Mucosa of stomach (tissue), 1 donor: ENCODE measurements at regions not wholly inside any gene's neighbourhood (a gene's known extent, or its start where the extent isn't known, plus 50 kb on each side); places are given as distances from the start of the nearest gene placed in this dataset.

Experiments used
- H3K27me3 ChIP-seq: one replicate; pipeline ENCODE4 v1.7.0; 2013; ENCODE audit warnings: mild to moderate bottlenecking, low read length; ENCODE audit not compliant: control insufficient read depth, insufficient read depth
- H3K36me3 ChIP-seq: one replicate; pipeline ENCODE4 v1.7.0; 2013; ENCODE audit warnings: low read length; ENCODE audit not compliant: control insufficient read depth, insufficient read depth
- H3K4me1 ChIP-seq: one replicate; pipeline ENCODE4 v1.7.0; 2013; ENCODE audit warnings: mild to moderate bottlenecking, low read length; ENCODE audit not compliant: control insufficient read depth, insufficient read depth
- H3K4me3 ChIP-seq: one replicate; pipeline ENCODE4 v1.7.0; 2013; ENCODE audit warnings: low read length
- H3K9ac ChIP-seq: one replicate; pipeline ENCODE4 v1.7.0; 2013; ENCODE audit warnings: mild to moderate bottlenecking, low read length, moderate library complexity
- H3K9me3 ChIP-seq: one replicate; pipeline ENCODE4 v1.7.0; 2013; ENCODE audit warnings: mild to moderate bottlenecking, low read length, moderate library complexity; ENCODE audit not compliant: control insufficient read depth
- donor health status: Pancreatic carcinoma.

DNA sequence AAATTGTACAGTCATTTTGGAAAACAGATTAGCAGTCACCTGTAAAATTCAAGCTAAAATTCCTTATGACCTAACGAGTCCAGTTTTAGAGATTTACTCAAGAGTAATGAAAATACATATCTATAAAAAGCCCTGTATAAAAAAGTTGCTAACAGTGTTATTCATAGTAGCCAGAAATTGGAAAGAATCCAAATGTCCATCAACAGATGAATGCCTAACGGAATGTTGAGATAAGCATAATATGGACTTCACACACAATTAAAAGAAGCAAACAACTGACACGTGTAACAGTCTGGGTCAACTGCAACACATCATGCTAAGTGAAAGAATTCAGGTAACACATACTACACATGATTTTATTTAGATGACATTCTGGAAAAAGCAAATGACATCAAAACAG is 584.8 kb upstream of the AGA start:
- Histone ChIP-seq H3K27me3 (no peaks in the 10 kb centered on the region), H3K4me3 (no peak overlapping the region), H3K9me3 (no peaks in the 10 kb centered on the region), H3K4me1 (no peaks in the 10 kb centered on the region), H3K9ac (no peak overlapping the region), H3K36me3 (no peaks in the 10 kb centered on the region)

- no peaks in the 10 kb centered on the region for H3K27me3 ChIP-seq
- H3K9ac ChIP-seq, result no peak overlapping the region
- H3K36me3 ChIP-seq, result no peaks in the 10 kb centered on the region
- H3K4me3 ChIP-seq, result no peak overlapping the region
- no peaks in the 10 kb centered on the region for H3K9me3 ChIP-seq
- no peaks in the 10 kb centered on the region for H3K4me1 ChIP-seq
Observed at GRCh38 chr4:178027796-178028195, 585.6 kb upstream of the AGA start.

DNA sequence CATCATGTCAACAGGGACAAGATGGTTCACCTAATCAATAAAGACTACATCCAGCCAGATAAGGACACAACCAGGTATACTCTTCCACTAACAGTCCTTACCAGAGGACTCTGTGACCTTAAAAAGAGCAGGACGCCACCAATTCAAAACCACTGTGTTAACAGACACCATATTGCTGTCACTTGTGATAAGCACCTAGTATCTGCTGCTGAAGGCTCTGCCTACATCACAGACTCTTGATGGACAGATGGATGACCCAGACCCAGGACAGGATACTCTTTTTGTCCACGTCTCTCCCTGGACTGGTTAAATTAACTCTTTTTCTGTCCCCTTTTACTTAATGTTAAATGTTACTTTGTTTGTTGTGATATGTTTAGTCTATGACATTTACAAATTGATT is 586.2 kb upstream of the AGA start:
- Histone ChIP-seq H3K9ac (no peak overlapping the region), H3K4me3 (no peak overlapping the region), H3K36me3 (no peaks in the 10 kb centered on the region), H3K4me1 (no peaks in the 10 kb centered on the region), H3K9me3 (no peaks in the 10 kb centered on the region), H3K27me3 (no peaks in the 10 kb centered on the region)

DNA sequence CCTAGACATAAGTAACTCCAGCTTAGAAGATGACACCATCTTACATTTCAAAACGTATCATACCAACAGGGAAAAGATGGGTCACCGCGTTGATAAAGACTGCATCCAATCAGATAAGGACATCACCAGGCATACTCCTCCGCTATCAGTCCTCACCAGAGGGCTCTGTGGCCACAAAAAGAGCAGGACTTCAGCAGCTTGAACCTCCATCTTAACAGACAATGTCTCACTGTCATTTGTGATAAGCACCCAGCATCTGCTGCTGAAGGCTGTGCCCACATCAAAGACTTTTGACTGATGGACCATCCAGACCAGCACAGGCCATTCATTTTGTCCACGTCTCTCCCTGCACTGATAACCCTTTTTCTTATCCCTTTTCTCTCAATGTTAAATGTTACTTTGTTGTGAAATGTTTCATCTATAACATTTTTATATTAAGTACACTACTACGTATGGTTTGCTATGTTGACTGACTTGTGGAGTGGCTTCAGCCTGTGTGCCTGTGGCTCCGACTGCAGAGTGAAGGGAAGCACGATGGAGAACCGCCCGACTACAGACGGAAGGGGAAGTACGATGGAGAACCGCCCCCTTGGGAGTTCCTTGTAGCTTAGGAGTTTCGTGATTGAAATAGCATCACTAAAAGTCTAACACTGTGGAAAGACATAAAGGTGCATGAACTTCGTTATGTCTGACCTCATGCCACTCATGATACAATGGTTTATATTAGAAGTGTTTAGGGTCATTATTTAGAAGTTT is 595.4 kb upstream of the AGA start:
- Histone ChIP-seq H3K4me1 (no peaks in the 10 kb centered on the region), H3K9me3 (no peaks in the 10 kb centered on the region), H3K27me3 (no peaks in the 10 kb centered on the region), H3K9ac (no peak overlapping the region), H3K36me3 (no peaks in the 10 kb centered on the region), H3K4me3 (no peak overlapping the region)

DNA sequence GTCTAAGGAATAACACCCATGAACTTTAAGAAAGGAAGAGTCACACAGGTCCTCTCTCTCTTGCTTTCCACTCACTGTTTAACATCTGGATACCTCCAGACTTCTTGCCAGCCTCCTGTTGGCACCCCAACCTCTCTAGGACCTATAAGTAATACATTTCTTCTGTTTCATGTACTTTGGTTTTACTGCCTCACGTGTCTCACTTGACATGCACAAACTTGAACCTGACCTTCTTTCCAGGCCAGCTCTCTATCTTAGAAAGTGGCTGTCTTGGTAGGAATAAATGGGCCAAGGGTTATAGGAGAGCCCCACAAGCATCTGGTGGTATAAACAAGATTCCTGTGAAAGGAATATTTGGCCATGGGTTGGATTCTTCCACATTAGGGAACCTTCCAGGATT is 614.8 kb upstream of the AGA start:
- Histone ChIP-seq H3K9ac (no peak overlapping the region), H3K4me1 (no peaks in the 10 kb centered on the region), H3K4me3 (no peak overlapping the region), H3K27me3 (no peaks in the 10 kb centered on the region), H3K36me3 (no peaks in the 10 kb centered on the region), H3K9me3 (no peaks in the 10 kb centered on the region)

DNA sequence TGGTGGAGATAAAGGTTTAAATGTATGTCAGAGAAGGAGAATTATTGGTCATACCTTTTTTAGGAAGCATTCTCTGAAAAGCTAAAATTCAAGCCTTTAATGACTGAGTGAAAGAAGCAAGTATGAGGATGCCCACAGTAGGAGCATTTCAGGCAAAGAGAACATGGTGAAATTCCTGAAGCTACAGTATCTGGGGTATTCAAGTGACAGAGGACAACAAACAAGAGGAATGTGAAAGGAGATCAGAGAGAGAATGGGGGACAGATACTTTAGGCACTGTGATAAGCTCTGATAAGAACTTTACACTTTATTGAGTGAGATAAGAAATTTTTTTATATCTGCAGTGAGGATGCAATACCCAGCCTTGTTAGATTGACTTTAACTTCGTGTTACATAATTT is 621.3 kb upstream of the AGA start:
- Histone ChIP-seq H3K4me1 (no peaks in the 10 kb centered on the region), H3K36me3 (no peaks in the 10 kb centered on the region), H3K9me3 (no peaks in the 10 kb centered on the region), H3K9ac (no peak overlapping the region), H3K27me3 (no peaks in the 10 kb centered on the region), H3K4me3 (no peak overlapping the region)

GRCh38 chr4:178066338-178066941 is 624.2 kb upstream of the AGA start:
- no peak overlapping the region for H3K4me3 ChIP-seq
- H3K9ac ChIP-seq, result no peak overlapping the region
- H3K27me3 ChIP-seq, result no peaks in the 10 kb centered on the region
- no peaks in the 10 kb centered on the region for H3K36me3 ChIP-seq
- H3K9me3 ChIP-seq, result no peaks in the 10 kb centered on the region
- no peaks in the 10 kb centered on the region for H3K4me1 ChIP-seq

GRCh38 chr4:178068136-178068535 is 625.9 kb upstream of the AGA start:
- no peaks in the 10 kb centered on the region for H3K9me3 ChIP-seq
- H3K9ac ChIP-seq, result no peak overlapping the region
- no peak overlapping the region for H3K4me3 ChIP-seq
- H3K27me3 ChIP-seq, result no peaks in the 10 kb centered on the region
- H3K4me1 ChIP-seq, result no peaks in the 10 kb centered on the region
- H3K36me3 ChIP-seq, result no peaks in the 10 kb centered on the region

DNA sequence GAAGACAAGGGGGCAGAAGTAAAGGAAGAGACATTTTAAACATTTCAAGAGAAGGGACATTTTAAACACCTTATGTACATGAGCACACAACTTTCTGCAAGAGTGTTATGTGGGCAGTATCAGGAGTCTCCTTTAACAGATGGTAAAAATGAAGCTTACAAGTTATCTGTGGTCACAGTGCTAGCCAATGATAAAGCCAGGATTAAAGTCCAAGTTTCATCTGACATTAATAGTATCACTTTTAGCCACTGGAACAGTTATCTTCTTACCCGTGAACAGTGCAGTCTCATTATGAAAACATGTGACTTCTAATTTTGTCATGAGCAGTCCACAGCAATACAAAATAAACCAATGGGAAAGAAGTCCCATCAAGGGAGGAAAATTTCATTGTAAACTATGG is 627.9 kb upstream of the AGA start:
- Histone ChIP-seq H3K4me3 (no peak overlapping the region), H3K4me1 (no peaks in the 10 kb centered on the region), H3K9ac (no peak overlapping the region), H3K9me3 (no peaks in the 10 kb centered on the region), H3K27me3 (no peaks in the 10 kb centered on the region), H3K36me3 (no peaks in the 10 kb centered on the region)

GRCh38 chr4:178080312-178080711 is 638.1 kb upstream of the AGA start:
- H3K9me3 ChIP-seq, result no peaks in the 10 kb centered on the region
- H3K4me1 ChIP-seq, result no peaks in the 10 kb centered on the region
- H3K4me3 ChIP-seq, result no peak overlapping the region
- H3K36me3 ChIP-seq, result no peaks in the 10 kb centered on the region
- no peak overlapping the region for H3K9ac ChIP-seq
- no peaks in the 10 kb centered on the region for H3K27me3 ChIP-seq

DNA sequence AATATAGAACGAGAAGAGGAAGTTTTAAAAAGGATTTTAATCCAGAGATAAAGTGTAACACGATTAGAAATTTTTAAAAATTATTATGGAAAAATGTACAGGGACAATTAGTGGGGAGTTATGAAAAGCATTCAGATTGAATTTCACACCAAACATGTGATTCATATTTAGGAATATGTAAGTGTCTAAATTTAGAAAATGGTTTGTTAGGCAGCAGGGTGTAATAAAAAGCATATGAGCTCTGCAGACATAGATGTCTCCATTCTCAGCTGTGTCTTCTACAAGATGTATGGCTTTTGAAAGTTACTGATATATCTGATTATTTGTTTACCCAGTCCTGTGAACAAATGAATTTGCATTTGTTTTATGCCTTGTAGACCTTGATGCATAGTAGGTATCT is 638.9 kb upstream of the AGA start:
- no peaks in the 10 kb centered on the region for H3K36me3 ChIP-seq
- no peaks in the 10 kb centered on the region for H3K27me3 ChIP-seq

DNA sequence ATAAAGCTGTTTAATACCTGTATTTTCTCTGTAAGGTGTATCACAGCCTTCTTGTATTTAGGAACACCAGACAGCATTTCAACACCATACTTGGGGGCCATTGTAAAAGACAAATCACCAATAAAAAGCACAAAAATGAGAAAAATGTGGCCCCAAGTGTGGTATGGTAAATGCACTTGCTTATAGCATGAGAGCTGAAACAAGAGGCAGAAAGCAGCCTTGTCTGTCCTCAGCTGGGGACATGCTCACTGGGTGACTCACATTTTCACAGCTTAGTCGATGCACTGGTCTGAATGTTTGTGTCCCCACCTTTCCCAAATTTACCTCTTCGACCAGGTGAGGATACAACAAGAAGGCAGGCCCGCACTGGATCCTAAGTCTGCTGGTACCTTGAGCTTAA is 639.7 kb upstream of the AGA start:
- no peaks in the 10 kb centered on the region for H3K9me3 ChIP-seq
- no peaks in the 10 kb centered on the region for H3K4me1 ChIP-seq
- H3K9ac ChIP-seq, result no peak overlapping the region
- no peak overlapping the region for H3K4me3 ChIP-seq
- no peaks in the 10 kb centered on the region for H3K27me3 ChIP-seq
- no peaks in the 10 kb centered on the region for H3K36me3 ChIP-seq

More for the DNA sequence above, 638.9 kb upstream of the AGA start:
- H3K9ac ChIP-seq, result no peak overlapping the region
- H3K4me3 ChIP-seq, result no peak overlapping the region
- H3K9me3 ChIP-seq, result no peaks in the 10 kb centered on the region
- H3K4me1 ChIP-seq, result no peaks in the 10 kb centered on the region
